SKM-1 treated with dmso at 0.1 percent for 144 hours (cell line): ENCODE measurements at regions not wholly inside any gene's neighbourhood (a gene's known extent, or its start where the extent isn't known, plus 50 kb on each side); places are given as distances from the start of the nearest gene placed in this dataset.

Experiments
- DNase-seq: peaks from one replicate; lab custom pipeline; 2025; ENCODE audit not compliant: unreplicated experiment; lab: John Stamatoyannopoulos, UW

DNA sequence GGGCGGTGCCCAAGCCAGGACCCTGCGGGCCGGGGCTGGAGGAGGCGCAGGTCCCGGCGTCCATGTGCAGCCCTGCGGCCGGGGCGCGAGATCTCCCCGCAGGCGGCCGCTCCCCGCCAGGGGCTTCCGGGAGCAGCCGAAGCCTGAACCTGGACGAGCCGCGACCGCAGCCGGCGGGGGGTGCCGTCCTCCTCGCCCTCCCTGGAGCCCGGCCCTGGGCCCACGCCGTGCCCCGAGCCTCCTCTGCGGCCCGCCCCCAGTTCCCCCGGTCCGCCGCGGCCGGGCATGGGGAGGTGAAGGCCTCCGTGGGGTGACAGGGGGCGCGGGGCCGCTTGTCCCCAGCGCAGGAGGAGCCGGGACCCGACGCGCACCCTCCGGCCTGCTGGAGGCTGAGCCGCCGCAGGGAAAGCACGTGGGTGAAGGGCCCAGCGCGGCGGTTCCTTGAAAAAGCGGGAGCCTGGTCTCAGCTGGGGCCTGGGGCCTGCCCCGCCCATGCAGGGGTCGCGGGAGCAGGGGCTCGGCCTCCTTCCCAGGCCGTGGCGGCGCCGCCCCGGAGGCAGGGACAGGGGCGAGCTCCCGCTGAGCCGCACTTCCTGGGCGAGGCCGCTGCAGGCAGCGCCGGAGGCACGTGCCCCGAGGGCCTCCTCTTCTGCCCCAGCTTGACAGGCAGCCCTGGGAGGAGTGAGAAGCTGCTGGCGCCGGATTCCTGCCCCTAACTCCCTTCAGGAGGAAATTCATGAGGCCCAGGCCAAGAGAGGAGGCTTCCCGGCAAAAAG lies 55.6 kb upstream of the PPP2R5C start:
- DNase-seq = no peak

DNA sequence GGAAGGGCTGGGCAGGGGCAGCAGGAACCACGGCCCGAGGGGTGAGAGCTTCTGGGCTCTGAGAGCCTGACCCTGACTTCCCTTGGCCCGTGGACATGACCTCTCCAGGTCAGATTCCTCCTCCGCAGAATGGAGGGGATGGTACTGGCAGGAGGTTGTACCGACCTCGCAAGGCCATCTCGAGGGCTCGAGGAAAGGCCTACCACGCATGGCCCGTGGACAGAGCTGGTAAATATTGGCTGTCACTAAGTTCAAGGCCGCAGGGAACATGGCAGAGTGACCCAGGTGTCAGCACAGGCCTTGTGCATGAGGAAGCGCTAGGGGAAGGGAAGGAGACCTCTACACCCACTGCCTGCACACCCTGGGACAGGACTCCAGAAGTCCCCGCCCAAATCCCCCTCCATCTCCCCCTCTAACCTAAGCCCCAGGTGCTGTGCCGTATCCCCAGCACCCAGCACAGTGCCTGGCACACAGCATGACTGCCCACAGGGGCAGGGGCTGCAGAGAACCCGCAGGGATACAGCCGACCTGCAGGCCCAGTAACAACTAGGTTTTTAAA lies 54.9 kb upstream of the PPP2R5C start:
- DNase-seq = no peak

DNA sequence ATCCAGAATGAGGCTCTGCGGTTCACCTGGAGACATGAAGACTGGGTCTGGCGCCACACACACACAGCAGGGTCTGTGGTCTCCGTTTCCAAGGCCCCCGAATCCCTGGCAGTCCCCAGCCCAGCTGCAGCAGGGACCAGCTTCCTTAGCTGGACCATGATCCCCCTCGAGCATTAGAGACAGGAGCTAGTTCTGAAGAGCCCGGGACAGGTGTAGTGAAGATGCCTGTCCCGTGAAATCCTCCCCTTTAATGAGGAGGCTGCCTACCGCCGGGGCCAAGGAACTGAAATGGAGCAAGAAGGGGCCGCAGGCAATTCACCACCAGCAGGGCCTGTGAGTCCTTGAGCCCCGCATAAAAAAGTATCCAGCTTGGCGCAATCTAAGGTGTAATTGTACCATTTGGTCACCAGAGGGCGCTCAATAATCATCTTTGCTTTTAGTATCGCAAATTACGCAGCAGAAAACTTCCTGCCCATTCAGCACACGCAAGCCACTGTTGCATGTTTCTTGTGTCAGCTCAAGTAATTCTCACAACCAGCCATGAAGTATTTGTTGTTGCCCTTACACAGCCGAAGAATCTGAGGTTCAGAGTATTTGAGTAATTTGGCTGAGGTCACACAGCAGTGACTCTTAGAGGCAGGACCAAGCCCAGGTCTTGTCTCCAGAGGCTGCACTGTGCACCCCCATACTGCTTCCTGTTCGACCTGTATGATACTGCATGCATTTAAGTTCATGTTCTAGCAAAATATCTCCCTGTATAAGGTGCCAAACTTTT lies 54.3 kb upstream of the PPP2R5C start:
- peak; percentile 23 for DNase-seq

GRCh38 chr14:101707863-101708620 lies 53.5 kb upstream of the PPP2R5C start:
- no peak for DNase-seq

DNA sequence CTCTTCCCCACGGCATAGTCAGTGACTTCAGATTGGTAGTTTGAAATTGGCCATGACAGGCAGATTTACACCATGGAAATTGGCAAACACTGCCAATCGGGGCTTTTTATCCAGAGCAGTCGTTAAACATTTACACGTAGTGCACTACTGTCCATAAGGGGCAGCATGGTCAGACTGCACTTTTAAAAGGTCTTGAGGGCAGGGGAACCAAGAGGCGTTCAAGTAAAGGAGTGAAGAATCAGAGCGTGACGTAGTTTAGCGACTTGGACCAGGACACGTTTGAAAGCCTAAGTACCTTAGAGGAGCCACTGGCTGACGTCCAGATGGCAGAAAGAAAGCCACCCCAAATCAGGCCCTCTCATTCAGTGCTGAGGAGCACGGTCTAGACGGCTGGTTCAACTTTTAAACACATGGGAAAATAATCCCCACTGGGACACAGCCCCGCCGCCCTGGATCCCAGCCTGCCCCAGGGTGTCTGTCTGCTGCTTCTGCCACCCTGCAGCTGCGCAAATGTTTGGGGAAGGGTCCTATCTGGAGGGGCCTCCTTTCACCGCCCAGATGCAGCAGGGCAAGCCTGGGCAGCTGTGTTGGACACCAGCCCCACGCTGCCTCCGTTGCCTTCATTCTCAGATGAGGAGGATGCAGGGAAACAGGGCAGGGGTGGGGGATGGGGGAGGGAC lies 52.5 kb upstream of the PPP2R5C start:
- no peak for DNase-seq

DNA sequence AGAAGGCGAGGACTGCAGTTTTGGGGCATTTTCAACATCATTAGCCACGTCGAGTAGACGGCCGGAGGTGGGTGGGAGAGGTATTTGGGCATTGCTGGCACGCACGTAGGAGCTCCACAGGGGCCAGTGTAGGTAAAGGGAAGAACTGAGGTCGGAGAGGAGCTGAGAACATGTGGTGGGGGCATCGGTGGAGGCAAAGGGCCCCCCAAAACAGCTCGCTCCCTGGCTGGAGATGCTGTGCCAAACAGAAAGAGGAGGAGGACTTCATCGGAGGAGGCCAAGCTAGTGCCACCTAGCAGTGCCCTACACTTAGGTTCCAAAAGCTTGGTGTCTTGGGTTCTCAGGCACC lies 52.0 kb upstream of the PPP2R5C start:
- no peak for DNase-seq

- DNase-seq = no peak
These were observed 51.3 kb upstream of the PPP2R5C start for GRCh38 chr14:101709962-101710931.

DNA sequence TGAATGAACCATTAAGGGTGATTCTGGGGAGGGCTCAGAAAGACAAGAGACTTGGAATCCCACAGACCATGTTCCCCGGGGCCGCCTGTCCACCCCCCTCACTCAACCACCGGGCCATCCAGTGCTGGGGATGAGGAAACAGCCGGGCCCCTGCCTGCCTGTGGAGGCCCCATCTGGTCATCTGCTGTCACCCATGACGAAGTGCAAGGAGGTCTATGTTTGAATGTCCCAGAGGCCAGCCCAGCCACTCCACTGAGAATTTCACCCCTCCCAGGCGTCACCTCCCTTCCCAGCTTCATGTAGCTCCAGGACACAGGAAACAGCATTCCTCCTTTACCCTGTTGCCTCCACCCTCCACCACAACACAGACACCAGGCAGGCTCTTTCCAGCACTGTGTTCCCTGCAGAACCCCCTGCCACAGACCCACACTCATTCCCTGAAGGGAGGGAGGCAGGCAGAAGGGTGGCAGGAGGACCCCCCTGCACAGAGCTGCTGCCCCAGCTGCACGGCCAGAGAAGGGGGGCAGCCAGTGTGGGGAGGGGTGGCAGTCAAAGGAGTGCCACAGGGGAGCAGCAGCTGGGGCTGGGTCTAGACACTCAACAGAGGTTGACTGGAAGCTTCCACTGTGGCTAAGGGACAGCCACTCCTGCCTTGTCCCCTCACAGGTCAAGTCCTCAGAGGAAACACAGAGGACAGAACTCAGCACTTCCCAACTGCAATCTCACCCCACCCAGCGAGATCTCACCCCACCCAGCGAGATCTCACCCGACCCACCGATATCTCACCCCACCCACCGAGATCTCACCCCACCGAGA lies 50.3 kb upstream of the PPP2R5C start:
- no peak for DNase-seq
